Ishikawa (cell line): ENCODE measurements at regions not wholly inside any gene's neighbourhood (a gene's known extent, or its start where the extent isn't known, plus 50 kb on each side); places are given as distances from the start of the nearest gene placed in this dataset.

ENCODE experiments used
- CEBPB ChIP-seq: IDR thresholded peaks from 2 replicates; pipeline ENCODE4 v1.6.1; 2012
- CREB1 ChIP-seq: IDR thresholded peaks from 2 replicates; pipeline ENCODE4 v1.6.1; 2012; ENCODE audit warnings: low read depth
- EGR1 ChIP-seq: IDR thresholded peaks from 2 replicates; pipeline ENCODE4 v1.6.1; 2012
- EP300 ChIP-seq: IDR thresholded peaks from 2 replicates; pipeline ENCODE4 v1.6.1; 2012; ENCODE audit warnings: borderline replicate concordance
- FOXM1 ChIP-seq: IDR thresholded peaks from 2 replicates; pipeline ENCODE4 v1.6.1; 2012; ENCODE audit warnings: low read depth, borderline replicate concordance
- MAX ChIP-seq: IDR thresholded peaks from 2 replicates; pipeline ENCODE4 v1.6.1; 2012
- NFIC ChIP-seq: IDR thresholded peaks from 2 replicates; pipeline ENCODE4 v1.6.1; 2012
- RAD21 ChIP-seq: IDR thresholded peaks from 2 replicates; pipeline ENCODE4 v1.6.1; 2012; ENCODE audit warnings: low read depth
- REST ChIP-seq: IDR thresholded peaks from 2 replicates; pipeline ENCODE4 v1.6.1; 2012; ENCODE audit warnings: low read depth, mild to moderate bottlenecking
- TAF1 ChIP-seq: IDR thresholded peaks from 2 replicates; pipeline ENCODE4 v1.6.1; 2012; ENCODE audit warnings: low read depth, mild to moderate bottlenecking
- TCF12 ChIP-seq: IDR thresholded peaks from 2 replicates; pipeline ENCODE4 v1.6.1; 2012; ENCODE audit warnings: low read depth
- TEAD4 ChIP-seq: IDR thresholded peaks from 2 replicates; pipeline ENCODE4 v1.6.1; 2012
- USF1 ChIP-seq: IDR thresholded peaks from 2 replicates; pipeline ENCODE4 v1.6.1; 2012
- YY1 ChIP-seq: IDR thresholded peaks from 2 replicates; pipeline ENCODE4 v1.6.1; 2012; ENCODE audit warnings: low read depth
- ZBTB7A ChIP-seq: IDR thresholded peaks from 2 replicates; pipeline ENCODE4 v1.6.1; 2012; ENCODE audit warnings: low read depth

- TF ChIP-seq ZBTB7A: no peak
- TF ChIP-seq TCF12: no peak
- TF ChIP-seq NFIC: no peak
- no peak for TF ChIP-seq EGR1
- no peak for TF ChIP-seq RAD21
- TF ChIP-seq CREB1: no peak
- TF ChIP-seq EP300: no peak
- no peak for TF ChIP-seq TEAD4
- no peak for TF ChIP-seq REST
- no peak for TF ChIP-seq USF1
- TF ChIP-seq MAX: no peak
- no peak for TF ChIP-seq CEBPB
- TF ChIP-seq TAF1: no peak
- no peak for TF ChIP-seq FOXM1
- TF ChIP-seq YY1: no peak
These were observed 153.4 kb downstream of the SALL1 start for GRCh38 chr16:50997679-50998078.

GRCh38 chr16:50996830-50997186, 154.3 kb downstream of the SALL1 start:
- TF ChIP-seq EP300 (no peak), FOXM1 (no peak), YY1 (no peak), NFIC (no peak), REST (no peak), CREB1 (no peak), EGR1 (no peak), RAD21 (no peak), ZBTB7A (no peak), USF1 (no peak), TAF1 (no peak), MAX (no peak), CEBPB (no peak), TEAD4 (no peak), TCF12 (no peak)

GRCh38 chr16:50996166-50996829, 154.8 kb downstream of the SALL1 start:
- TF ChIP-seq REST (no peak), USF1 (no peak)

- no peak for TF ChIP-seq CREB1
- no peak for TF ChIP-seq TCF12
- no peak for TF ChIP-seq YY1
- TF ChIP-seq USF1: no peak
- no peak for TF ChIP-seq MAX
- TF ChIP-seq EGR1: no peak
- TF ChIP-seq EP300: no peak
- no peak for TF ChIP-seq FOXM1
- no peak for TF ChIP-seq TAF1
- no peak for TF ChIP-seq CEBPB
- TF ChIP-seq ZBTB7A: no peak
- no peak for TF ChIP-seq REST
- TF ChIP-seq NFIC: no peak
- no peak for TF ChIP-seq RAD21
- TF ChIP-seq TEAD4: no peak
These were observed 156.1 kb downstream of the SALL1 start for GRCh38 chr16:50994995-50995394.
